Breast epithelium (tissue), 3 donors: ENCODE measurements at regions not wholly inside any gene's neighbourhood (a gene's known extent, or its start where the extent isn't known, plus 50 kb on each side); places are given as distances from the start of the nearest gene placed in this dataset.
"Not testable (repeated sequence)": the region's sequence is repeated elsewhere in the genome, so short reads cannot be mapped to it uniquely, and the experiment has no call there.

ENCODE experiments used
- POLR2A ChIP-seq: fragments of 450-650 bp; IDR thresholded peaks from one replicate; pipeline ENCODE4 v1.6.1; 2016; ENCODE audit warnings: antibody characterized with exemption, mild to moderate bottlenecking, moderate library complexity
- POLR2AphosphoS5 ChIP-seq, 3 donors: sonication (generic); formaldehyde crosslinking; IDR thresholded peaks; one replicate each; pipeline ENCODE4 v1.6.1; 2017; ENCODE audit warnings: antibody characterized with exemption in 3 of 3
- TF ChIP-seq, protein P1 (sequence below), 3 donors: fragments of 450-650 bp; IDR thresholded peaks; one replicate each; pipeline ENCODE4 v1.5.1; 2016 to 2017; ENCODE audit warnings: antibody characterized with exemption in 3 of 3, mild to moderate bottlenecking in 3 of 3, moderate library complexity in 3 of 3

DNA sequence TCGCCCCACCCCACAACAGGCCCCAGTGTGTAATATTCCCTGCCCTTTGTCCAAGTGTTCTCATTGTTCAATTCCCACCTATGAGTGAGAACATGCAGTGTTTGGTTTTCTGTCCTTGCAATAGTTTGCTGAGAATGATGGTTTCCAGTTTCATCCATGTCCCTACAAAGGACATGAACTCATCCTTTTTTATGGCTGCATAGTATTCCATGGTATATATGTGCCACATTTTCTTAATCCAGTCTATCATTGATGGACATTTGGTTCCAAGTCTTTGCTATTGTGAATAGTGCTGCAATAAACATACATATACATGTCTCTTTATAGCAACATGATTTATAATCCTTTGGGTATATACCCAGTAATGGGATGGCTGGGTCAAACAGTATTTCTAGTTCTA is 132.7 kb downstream of the SNX10 start:
- TF ChIP-seq, protein P1, sequence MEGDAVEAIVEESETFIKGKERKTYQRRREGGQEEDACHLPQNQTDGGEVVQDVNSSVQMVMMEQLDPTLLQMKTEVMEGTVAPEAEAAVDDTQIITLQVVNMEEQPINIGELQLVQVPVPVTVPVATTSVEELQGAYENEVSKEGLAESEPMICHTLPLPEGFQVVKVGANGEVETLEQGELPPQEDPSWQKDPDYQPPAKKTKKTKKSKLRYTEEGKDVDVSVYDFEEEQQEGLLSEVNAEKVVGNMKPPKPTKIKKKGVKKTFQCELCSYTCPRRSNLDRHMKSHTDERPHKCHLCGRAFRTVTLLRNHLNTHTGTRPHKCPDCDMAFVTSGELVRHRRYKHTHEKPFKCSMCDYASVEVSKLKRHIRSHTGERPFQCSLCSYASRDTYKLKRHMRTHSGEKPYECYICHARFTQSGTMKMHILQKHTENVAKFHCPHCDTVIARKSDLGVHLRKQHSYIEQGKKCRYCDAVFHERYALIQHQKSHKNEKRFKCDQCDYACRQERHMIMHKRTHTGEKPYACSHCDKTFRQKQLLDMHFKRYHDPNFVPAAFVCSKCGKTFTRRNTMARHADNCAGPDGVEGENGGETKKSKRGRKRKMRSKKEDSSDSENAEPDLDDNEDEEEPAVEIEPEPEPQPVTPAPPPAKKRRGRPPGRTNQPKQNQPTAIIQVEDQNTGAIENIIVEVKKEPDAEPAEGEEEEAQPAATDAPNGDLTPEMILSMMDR (IDR thresholded peaks at IDR 0.05), result not testable (repeated sequence)
- not testable (repeated sequence) for TF ChIP-seq POLR2A; POLR2AphosphoS5 (IDR thresholded peaks at IDR 0.05)
